ENCODE measurements at regions not wholly inside any gene's neighbourhood (a gene's known extent, or its start where the extent isn't known, plus 50 kb on each side); places are given as distances from the start of the nearest gene placed in this dataset.

- TF ChIP-seq, protein P1, sequence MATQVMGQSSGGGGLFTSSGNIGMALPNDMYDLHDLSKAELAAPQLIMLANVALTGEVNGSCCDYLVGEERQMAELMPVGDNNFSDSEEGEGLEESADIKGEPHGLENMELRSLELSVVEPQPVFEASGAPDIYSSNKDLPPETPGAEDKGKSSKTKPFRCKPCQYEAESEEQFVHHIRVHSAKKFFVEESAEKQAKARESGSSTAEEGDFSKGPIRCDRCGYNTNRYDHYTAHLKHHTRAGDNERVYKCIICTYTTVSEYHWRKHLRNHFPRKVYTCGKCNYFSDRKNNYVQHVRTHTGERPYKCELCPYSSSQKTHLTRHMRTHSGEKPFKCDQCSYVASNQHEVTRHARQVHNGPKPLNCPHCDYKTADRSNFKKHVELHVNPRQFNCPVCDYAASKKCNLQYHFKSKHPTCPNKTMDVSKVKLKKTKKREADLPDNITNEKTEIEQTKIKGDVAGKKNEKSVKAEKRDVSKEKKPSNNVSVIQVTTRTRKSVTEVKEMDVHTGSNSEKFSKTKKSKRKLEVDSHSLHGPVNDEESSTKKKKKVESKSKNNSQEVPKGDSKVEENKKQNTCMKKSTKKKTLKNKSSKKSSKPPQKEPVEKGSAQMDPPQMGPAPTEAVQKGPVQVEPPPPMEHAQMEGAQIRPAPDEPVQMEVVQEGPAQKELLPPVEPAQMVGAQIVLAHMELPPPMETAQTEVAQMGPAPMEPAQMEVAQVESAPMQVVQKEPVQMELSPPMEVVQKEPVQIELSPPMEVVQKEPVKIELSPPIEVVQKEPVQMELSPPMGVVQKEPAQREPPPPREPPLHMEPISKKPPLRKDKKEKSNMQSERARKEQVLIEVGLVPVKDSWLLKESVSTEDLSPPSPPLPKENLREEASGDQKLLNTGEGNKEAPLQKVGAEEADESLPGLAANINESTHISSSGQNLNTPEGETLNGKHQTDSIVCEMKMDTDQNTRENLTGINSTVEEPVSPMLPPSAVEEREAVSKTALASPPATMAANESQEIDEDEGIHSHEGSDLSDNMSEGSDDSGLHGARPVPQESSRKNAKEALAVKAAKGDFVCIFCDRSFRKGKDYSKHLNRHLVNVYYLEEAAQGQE (IDR thresholded peaks at IDR 0.05; ENCODE audit: insufficient read depth in 1 of 2, low read depth in 2 of 2, low read length in 2 of 2): no peak
- no peak for TF ChIP-seq TAF1 (IDR thresholded peaks at IDR 0.05; ENCODE audit: borderline replicate concordance, insufficient read depth, low read length)
Observed at GRCh38 chr15:98321896-98322295, 326.4 kb upstream of the IGF1R start.

All from PFSK-1 (cell line).